ENCODE measurements at regions not wholly inside any gene's neighbourhood (a gene's known extent, or its start where the extent isn't known, plus 50 kb on each side); places are given as distances from the start of the nearest gene placed in this dataset.
"Not testable (repeated sequence)": the region's sequence is repeated elsewhere in the genome, so short reads cannot be mapped to it uniquely, and the experiment has no call there.

DNA sequence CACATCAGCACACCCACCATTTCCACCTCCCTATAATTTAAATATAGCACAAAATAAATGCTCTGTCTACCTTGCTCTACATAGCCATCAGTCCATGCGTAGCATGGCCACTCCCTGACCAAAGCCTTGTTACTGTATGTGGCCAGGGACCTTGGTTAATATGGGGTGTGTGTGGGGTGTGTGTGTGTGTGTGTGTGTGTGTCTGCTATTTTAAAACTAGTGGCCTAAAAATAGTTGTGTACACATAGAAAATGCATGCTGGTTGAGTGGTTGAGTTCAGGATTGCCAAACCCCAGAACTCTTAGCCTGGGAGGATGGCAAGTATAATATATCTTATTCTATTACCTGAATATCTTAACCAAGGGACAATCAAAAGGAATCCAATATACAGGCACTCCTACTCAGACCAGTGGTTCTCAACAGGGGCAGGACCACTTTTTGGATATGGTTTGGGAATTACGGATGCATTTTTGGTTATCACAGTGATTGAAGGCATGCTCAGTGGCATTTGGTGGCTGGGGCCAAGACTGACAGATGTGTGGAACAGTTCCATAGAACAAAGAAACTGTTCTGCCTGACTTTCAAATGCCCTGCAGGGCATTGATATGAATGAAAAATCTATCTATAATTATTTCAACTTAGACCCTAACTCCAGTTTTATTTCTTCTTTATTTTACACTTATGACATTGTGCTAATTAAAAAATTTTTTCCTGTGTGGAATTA lies 72.3 kb upstream of the PSME4 start:
- Histone ChIP-seq H3K27me3 (no peaks in the 10 kb centered on the region), H4K20me1 (no peaks in the 10 kb centered on the region), H3K4me3 (no peak overlapping the region), H3K36me3 (peaks cover 0 to 12% (median 6%) of the 10 kb centered on the region in 11 experiments; a peak in 6 of 22 replicates), H3K27ac (no peak overlapping the region), H3K4me2 (no peak overlapping the region), H3K9ac (no peak overlapping the region), H3K9me3 (replicated peaks in 1 of 11) (peaks cover 12 to 28% (median 17%) of the 10 kb centered on the region in 11 experiments; a peak in 21 of 22 replicates), H3K4me1 (peaks cover 0 to 6% (median 0%) of the 10 kb centered on the region in 10 experiments; a peak in 1 of 20 replicates)
- TF ChIP-seq Cebpa-rat (IDR thresholded peaks at IDR 0.05) = no peak

GRCh38 chr2:54042341-54042740 lies 71.5 kb upstream of the PSME4 start:
- no peak overlapping the region for H3K27ac ChIP-seq
- H3K9ac ChIP-seq = no peak overlapping the region
- H3K4me1 ChIP-seq = peaks cover 0 to 6% (median 0%) of the 10 kb centered on the region in 10 experiments; a peak in 1 of 20 replicates
- no peaks in the 10 kb centered on the region for H3K27me3 ChIP-seq
- no peak overlapping the region for H3K4me2 ChIP-seq
- H4K20me1 ChIP-seq = no peaks in the 10 kb centered on the region
- TF ChIP-seq Cebpa-rat (IDR thresholded peaks at IDR 0.05) = no peak
- H3K4me3 ChIP-seq = no peak overlapping the region
- peaks cover 0 to 12% (median 6%) of the 10 kb centered on the region in 11 experiments; a peak in 6 of 22 replicates for H3K36me3 ChIP-seq
- peaks cover 12 to 28% (median 17%) of the 10 kb centered on the region in 11 experiments; a peak in 21 of 22 replicates for H3K9me3 ChIP-seq (replicated peaks in 1 of 11)

DNA sequence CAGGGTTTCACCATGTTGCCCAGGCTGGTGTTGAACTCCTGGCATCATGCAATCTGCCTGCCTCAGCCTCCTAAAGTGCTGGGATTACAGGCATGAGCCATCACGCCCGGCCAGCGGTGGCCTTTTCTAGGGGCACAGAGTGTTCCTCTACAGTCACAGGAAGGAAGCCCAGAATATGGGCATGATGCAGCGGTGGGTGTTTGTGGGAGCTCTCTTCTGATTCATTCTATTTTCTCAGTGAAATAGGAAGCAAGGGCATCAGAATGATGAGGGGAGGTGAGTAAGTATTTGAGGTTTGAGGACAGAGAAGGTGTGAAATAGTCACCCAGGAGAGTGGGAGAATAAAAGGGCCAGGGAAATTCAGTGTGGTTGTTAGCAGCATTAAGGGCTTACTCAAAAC lies 70.3 kb upstream of the PSME4 start:
- peaks cover 0 to 12% (median 6%) of the 10 kb centered on the region in 11 experiments; a peak in 6 of 22 replicates for H3K36me3 ChIP-seq
- no peak for TF ChIP-seq Cebpa-rat (IDR thresholded peaks at IDR 0.05)
- no peak overlapping the region for H3K9ac ChIP-seq
- H3K27me3 ChIP-seq = no peaks in the 10 kb centered on the region
- peaks cover 0 to 6% (median 0%) of the 10 kb centered on the region in 10 experiments; a peak in 1 of 20 replicates for H3K4me1 ChIP-seq
- no peak overlapping the region for H3K4me2 ChIP-seq
- H3K4me3 ChIP-seq = no peak overlapping the region
- H4K20me1 ChIP-seq = no peaks in the 10 kb centered on the region
- H3K27ac ChIP-seq = no peak overlapping the region
- peaks cover 12 to 21% (median 17%) of the 10 kb centered on the region in 11 experiments; a peak in 21 of 22 replicates for H3K9me3 ChIP-seq (replicated peaks in 1 of 11)

DNA sequence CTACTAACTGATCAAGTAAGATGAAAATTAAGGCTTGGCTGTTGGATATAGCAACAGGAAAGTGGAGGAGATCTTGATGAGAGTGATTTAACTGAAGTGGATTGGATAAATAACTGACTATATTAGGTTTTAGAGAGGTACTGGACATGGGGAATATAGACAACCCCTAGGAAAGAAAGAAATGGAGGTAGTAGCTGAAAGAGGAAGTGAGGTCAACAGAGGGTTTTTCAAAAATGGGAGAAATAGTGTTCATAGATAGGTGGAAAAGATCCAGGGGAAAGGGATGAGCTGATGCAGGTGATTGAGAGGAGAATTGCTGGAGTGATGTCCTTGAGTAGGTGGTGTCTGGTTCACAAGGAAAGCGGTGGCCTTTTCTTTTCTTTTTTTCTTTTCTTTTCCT lies 69.9 kb upstream of the PSME4 start:
- Histone ChIP-seq H3K9ac (no peak overlapping the region), H3K27ac (no peak overlapping the region), H3K9me3 (replicated peaks in 1 of 11) (peaks cover 10 to 17% (median 14%) of the 10 kb centered on the region in 11 experiments; a peak in 21 of 22 replicates), H4K20me1 (no peaks in the 10 kb centered on the region), H3K4me3 (no peak overlapping the region), H3K4me2 (no peak overlapping the region), H3K27me3 (no peaks in the 10 kb centered on the region), H3K36me3 (peaks cover 0 to 11% (median 6%) of the 10 kb centered on the region in 11 experiments; a peak in 6 of 22 replicates), H3K4me1 (peaks cover 0 to 6% (median 0%) of the 10 kb centered on the region in 10 experiments; a peak in 1 of 20 replicates)
- no peak for TF ChIP-seq Cebpa-rat (IDR thresholded peaks at IDR 0.05)

DNA sequence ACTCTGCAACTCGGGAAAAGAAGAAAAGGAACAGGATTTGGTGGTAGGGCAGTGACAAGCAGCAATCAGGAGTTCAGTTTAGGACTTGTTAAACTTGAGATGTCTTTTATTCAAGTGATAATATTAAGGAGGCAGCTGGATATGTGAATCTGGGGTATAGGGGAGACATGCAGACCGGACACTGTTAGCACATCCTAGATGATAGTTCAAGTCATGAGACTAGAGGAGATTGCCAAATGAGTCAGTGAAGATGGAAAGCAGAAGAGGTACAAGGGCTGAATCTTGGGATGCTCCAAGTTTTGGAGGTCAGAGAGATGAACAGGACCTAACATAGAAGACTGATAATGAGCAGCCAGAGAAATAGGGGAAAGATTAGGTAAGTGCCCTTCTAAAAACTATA lies 69.5 kb upstream of the PSME4 start:
- H3K36me3 ChIP-seq = peaks cover 0 to 6% (median 2%) of the 10 kb centered on the region in 11 experiments; a peak in 6 of 22 replicates
- no peak overlapping the region for H3K4me3 ChIP-seq
- H3K4me1 ChIP-seq = peaks cover 0 to 6% (median 0%) of the 10 kb centered on the region in 10 experiments; a peak in 1 of 20 replicates
- TF ChIP-seq Cebpa-rat (IDR thresholded peaks at IDR 0.05) = no peak
- H3K9me3 ChIP-seq (replicated peaks in 1 of 11) = peaks cover 5 to 12% (median 10%) of the 10 kb centered on the region in 11 experiments; a peak in 21 of 22 replicates
- no peak overlapping the region for H3K27ac ChIP-seq
- no peak overlapping the region for H3K4me2 ChIP-seq
- H3K27me3 ChIP-seq = no peaks in the 10 kb centered on the region
- no peaks in the 10 kb centered on the region for H4K20me1 ChIP-seq
- no peak overlapping the region for H3K9ac ChIP-seq

DNA sequence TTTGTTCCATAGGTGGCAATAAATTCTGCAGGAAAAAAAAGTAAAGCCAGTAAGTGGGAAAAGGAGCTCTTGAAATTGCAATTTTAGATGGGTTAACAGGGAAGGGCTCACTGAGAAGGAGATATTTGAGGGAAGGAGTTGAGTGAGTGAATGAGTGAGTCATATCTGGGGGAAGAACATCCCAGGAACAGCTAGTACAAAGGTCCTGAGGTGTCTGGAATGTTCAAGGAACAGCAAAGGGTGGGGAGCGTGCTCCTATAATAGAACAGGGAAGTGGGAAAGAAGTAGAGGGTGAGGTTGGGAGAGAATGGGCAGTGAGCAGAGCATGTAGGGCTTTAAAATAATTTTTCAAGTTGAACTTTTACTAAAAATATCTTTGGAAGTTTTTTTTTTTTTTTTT lies 68.0 kb upstream of the PSME4 start:
- Histone ChIP-seq H3K4me2 (no peak overlapping the region), H3K27me3 (no peaks in the 10 kb centered on the region), H4K20me1 (no peaks in the 10 kb centered on the region), H3K27ac (no peak overlapping the region), H3K4me1 (peaks cover 0 to 6% (median 0%) of the 10 kb centered on the region in 10 experiments; a peak in 1 of 20 replicates), H3K36me3 (0 out of 22 replicates have a peak, but pooled peaks cover 0 to 4% (median 0%) of the 10 kb centered on the region in 11 experiments), H3K9me3 (replicated peaks in 1 of 11) (no peaks in the 10 kb centered on the region), H3K4me3 (no peak overlapping the region), H3K9ac (no peak overlapping the region)
- no peak for TF ChIP-seq Cebpa-rat (IDR thresholded peaks at IDR 0.05)

- not testable (repeated sequence) for H3K9ac ChIP-seq
Measured at GRCh38 chr2:54031288-54031687, 60.5 kb upstream of the PSME4 start.

DNA sequence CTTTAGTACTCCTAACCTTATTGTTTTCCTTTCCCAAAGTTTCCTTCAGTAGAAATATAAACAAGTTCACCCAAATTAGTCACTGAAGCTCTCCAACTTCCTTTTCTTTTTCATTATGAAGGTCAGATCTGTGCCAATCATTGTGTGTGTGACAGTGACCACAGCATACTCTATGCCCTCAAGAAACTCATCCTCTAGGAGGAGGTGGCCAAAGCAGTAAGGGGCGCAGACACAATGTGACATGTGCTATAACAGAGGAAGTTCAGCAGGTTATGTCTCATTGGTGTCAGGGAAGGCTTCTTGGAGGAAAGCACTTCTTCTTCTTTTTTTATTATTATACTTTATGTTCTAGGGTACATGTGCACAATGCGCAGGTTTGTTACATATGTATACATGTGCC lies 60.0 kb upstream of the PSME4 start:
- no peak overlapping the region for H3K4me3 ChIP-seq
- no peak for TF ChIP-seq Cebpa-rat (IDR thresholded peaks at IDR 0.05)
- H4K20me1 ChIP-seq = no peaks in the 10 kb centered on the region

More at GRCh38 chr2:54031288-54031687, 60.5 kb upstream of the PSME4 start:
- not testable (repeated sequence) for H3K4me3 ChIP-seq, H4K20me1 ChIP-seq, H3K27me3 ChIP-seq, H3K4me2 ChIP-seq, H3K36me3 ChIP-seq, H3K27ac ChIP-seq, H3K4me1 ChIP-seq
- H3K9me3 ChIP-seq (replicated peaks in 1 of 11) = peaks cover 5 to 18% (median 12%) of the 10 kb centered on the region in 11 experiments; a peak in 15 of 22 replicates

DNA sequence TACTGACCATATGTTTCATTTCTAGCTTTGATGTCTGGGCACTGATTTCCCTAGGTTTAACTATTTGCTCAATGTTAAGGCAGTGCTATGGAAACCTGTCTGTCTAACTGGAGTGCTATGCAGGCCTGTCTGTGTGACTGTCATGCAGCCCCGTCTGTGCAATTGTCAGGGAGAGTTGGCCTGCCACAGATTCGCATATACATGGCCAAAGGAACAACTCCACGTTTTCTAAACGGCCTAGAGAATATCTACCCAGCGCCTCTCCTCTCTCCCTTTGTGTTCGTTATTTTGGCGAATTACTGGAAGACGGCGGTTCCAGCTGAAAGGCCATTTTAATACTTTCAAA lies 59.6 kb upstream of the PSME4 start:
- no peaks in the 10 kb centered on the region for H3K4me1 ChIP-seq
- no peaks in the 10 kb centered on the region; a peak in 1 of 22 replicates for H3K36me3 ChIP-seq
- no peak overlapping the region for H3K27ac ChIP-seq
- no peaks in the 10 kb centered on the region for H3K27me3 ChIP-seq
- TF ChIP-seq Cebpa-rat (IDR thresholded peaks at IDR 0.05) = no peak
- H3K4me3 ChIP-seq = no peak overlapping the region
- no peak overlapping the region for H3K4me2 ChIP-seq
- H4K20me1 ChIP-seq = no peaks in the 10 kb centered on the region
- no peak overlapping the region for H3K9ac ChIP-seq
- H3K9me3 ChIP-seq (replicated peaks in 1 of 11) = peaks cover 7 to 18% (median 12%) of the 10 kb centered on the region in 11 experiments; a peak in 15 of 22 replicates

More for the DNA sequence above, 60.0 kb upstream of the PSME4 start:
- Histone ChIP-seq H3K9me3 (replicated peaks in 1 of 11) (peaks cover 5 to 18% (median 12%) of the 10 kb centered on the region in 11 experiments; a peak in 15 of 22 replicates), H3K4me1 (no peaks in the 10 kb centered on the region), H3K36me3 (no peaks in the 10 kb centered on the region; a peak in 1 of 22 replicates), H3K4me2 (no peak overlapping the region), H3K27ac (no peak overlapping the region), H3K9ac (no peak overlapping the region), H3K27me3 (no peaks in the 10 kb centered on the region)
